H1 (cell line): ENCODE measurements at regions not wholly inside any gene's neighbourhood (a gene's known extent, or its start where the extent isn't known, plus 50 kb on each side); places are given as distances from the start of the nearest gene placed in this dataset.
A peak's percentile ranks its signal among the peaks of the same experiment; 100 is the strongest.

Experiments
- CTCF ChIA-PET: fragments of 300-600 bp; sonication (Branson Sonifier 250); formaldehyde crosslinking; loops from one replicate; lab custom pipeline; 2021; ENCODE audit not compliant: partially characterized antibody; lab: Charles Lee
- POLR2A ChIA-PET: fragments of 300-600 bp; sonication (Branson Sonifier 250); formaldehyde crosslinking; loops from one replicate; lab custom pipeline; 2021; ENCODE audit warnings: inconsistent platforms; ENCODE audit not compliant: partially characterized antibody; lab: Charles Lee
- DNase-seq, 2 experiments: peaks; one replicate each; pipeline versions ENCODE4 v3.0.0 to v3.0.0-alpha.2; 2010 to 2022; ENCODE audit warnings: low spot score in 2 of 2, low read depth in 1 of 2, mixed read lengths in 1 of 2
- FAIRE-seq: peaks from 2 replicates; lab custom pipeline; 2011; peaks lifted over from hg19 to GRCh38; lab: Jason Lieb, UNC
- H2AFZ ChIP-seq: 2 replicates; pipeline ENCODE4 v1.8.1; 2012; ENCODE audit warnings: low read length, inconsistent platforms
- H2AK5ac ChIP-seq: 2 replicates; pipeline ENCODE4 v1.6.1; 2013; ENCODE audit warnings: low read depth, low read length
- H2BK120ac ChIP-seq: replicated peaks from 2 replicates; pipeline ENCODE3; 2013; ENCODE audit warnings: low read depth, low read length, inconsistent platforms
- H2BK12ac ChIP-seq: 2 replicates; pipeline ENCODE4 v1.6.1; 2013; ENCODE audit warnings: low read depth, low read length
- H2BK15ac ChIP-seq: 2 replicates; pipeline ENCODE4 v1.6.1; 2013; ENCODE audit warnings: low read length
- H2BK20ac ChIP-seq: 2 replicates; pipeline ENCODE4 v1.6.1; 2013; ENCODE audit warnings: low read length
- H2BK5ac ChIP-seq: 2 replicates; pipeline ENCODE4 v1.6.1; 2013; ENCODE audit warnings: low read depth, low read length
- H3K14ac ChIP-seq: 2 replicates; pipeline ENCODE4 v1.6.1; 2013; ENCODE audit warnings: inconsistent platforms; ENCODE audit not compliant: insufficient read length
- H3K18ac ChIP-seq: 2 replicates; pipeline ENCODE4 v1.6.1; 2013; ENCODE audit warnings: low read length; ENCODE audit errors: extremely low read depth
- H3K23ac ChIP-seq: 2 replicates; pipeline ENCODE4 v1.6.1; 2013; ENCODE audit warnings: inconsistent platforms; ENCODE audit not compliant: insufficient read length
- H3K23me2 ChIP-seq: 2 replicates; pipeline ENCODE4 v1.6.1; 2013; ENCODE audit warnings: low read depth, low read length
- H3K27ac ChIP-seq: 2 replicates; pipeline ENCODE4 v1.6.1; 2011; ENCODE audit warnings: low read depth, low read length, inconsistent platforms
- H3K27me3 ChIP-seq, 4 experiments: replicated peaks in 1 of 4; 1 replicate in 1 of 4; 2 replicates in 3 of 4; pipeline versions ENCODE4 v1.6.1 to v1.8.1; 2011 to 2013; ENCODE audit warnings: low read length in 3 of 4, mild to moderate bottlenecking in 3 of 4, inconsistent platforms in 2 of 4, mixed read lengths in 2 of 4, moderate library complexity in 1 of 4; ENCODE audit not compliant: control insufficient read depth in 3 of 4, insufficient read depth in 3 of 4; ENCODE audit errors: extremely low read depth in 1 of 4
- H3K36me3 ChIP-seq, 4 experiments: 2 replicates each; pipeline versions ENCODE4 v1.6.1 to v1.8.1; 2011 to 2013; ENCODE audit warnings: mild to moderate bottlenecking in 4 of 4, low read length in 3 of 4, moderate library complexity in 2 of 4, control low read depth in 1 of 4, inconsistent platforms in 1 of 4; ENCODE audit not compliant: insufficient read depth in 4 of 4, control insufficient read depth in 2 of 4
- H3K4ac ChIP-seq: replicated peaks from 2 replicates; pipeline ENCODE3; 2013; ENCODE audit warnings: low read length, low read depth, mixed read lengths, inconsistent platforms; ENCODE audit not compliant: insufficient read length
- H3K4me1 ChIP-seq, 4 experiments: replicated peaks in 1 of 4; 1 replicate in 1 of 4; 2 replicates in 3 of 4; pipeline versions ENCODE4 v1.6.1 to v1.8.1; 2011 to 2013; ENCODE audit warnings: low read length in 3 of 4, inconsistent platforms in 2 of 4, mixed read lengths in 1 of 4; ENCODE audit not compliant: insufficient read depth in 4 of 4, control insufficient read depth in 3 of 4
- H3K4me2 ChIP-seq, 2 experiments: 2 replicates each; pipeline versions ENCODE4 v1.6.1 to v1.8.1; 2011 to 2013; ENCODE audit warnings: low read depth in 2 of 2, low read length in 2 of 2, control low read depth in 1 of 2, inconsistent platforms in 1 of 2, mild to moderate bottlenecking in 1 of 2; ENCODE audit not compliant: insufficient read depth in 1 of 2
- H3K4me3 ChIP-seq, 4 experiments: fragments of 200-600, 300-600 bp in 1 of 4; sonication (generic), shearing (Covaris generic), sonication (Bioruptor Twin) in 1 of 4; 2 replicates each; pipeline versions ENCODE4 v1.5.1 to v1.8.1; 2011 to 2016; ENCODE audit warnings: low read length in 4 of 4, low read depth in 3 of 4, control low read depth in 2 of 4, inconsistent platforms in 2 of 4, mild to moderate bottlenecking in 2 of 4, mixed read lengths in 1 of 4, moderate library complexity in 1 of 4; ENCODE audit not compliant: insufficient read depth in 2 of 4; ENCODE audit errors: extremely low read depth in 1 of 4
- H3K56ac ChIP-seq: replicated peaks from 2 replicates; pipeline ENCODE3; 2013; ENCODE audit warnings: low read depth, mild to moderate bottlenecking, mixed read lengths, low read length, inconsistent platforms; ENCODE audit not compliant: insufficient read length
- H3K79me1 ChIP-seq: 2 replicates; pipeline ENCODE4 v1.6.1; 2013; ENCODE audit warnings: low read depth, low read length, control low read depth
- H3K79me2 ChIP-seq, 2 experiments: 2 replicates each; pipeline versions ENCODE4 v1.6.1 to v1.8.1; 2012 to 2013; ENCODE audit warnings: low read length in 2 of 2, mild to moderate bottlenecking in 2 of 2, inconsistent platforms in 1 of 2; ENCODE audit not compliant: insufficient read depth in 2 of 2, control insufficient read depth in 1 of 2
- H3K9ac ChIP-seq, 4 experiments: replicated peaks in 1 of 4; 1 replicate in 1 of 4; 2 replicates in 3 of 4; pipeline versions ENCODE4 v1.6.1 to v1.8.1; 2011 to 2013; ENCODE audit warnings: low read depth in 3 of 4, low read length in 3 of 4, control low read depth in 2 of 4, mild to moderate bottlenecking in 2 of 4, moderate library complexity in 2 of 4, inconsistent platforms in 1 of 4; ENCODE audit errors: extremely low read depth in 1 of 4
- H3K9me3 ChIP-seq, 2 experiments: 2 replicates each; pipeline versions ENCODE4 v1.6.1 to v1.8.1; 2012 to 2013; ENCODE audit warnings: mild to moderate bottlenecking in 2 of 2, moderate library complexity in 2 of 2, control low read depth in 1 of 2, inconsistent platforms in 1 of 2, low read depth in 1 of 2, low read length in 1 of 2, mixed read lengths in 1 of 2; ENCODE audit not compliant: insufficient read depth in 2 of 2
- H4K20me1 ChIP-seq, 2 experiments: replicated peaks in 1 of 2; 2 replicates each; pipeline versions ENCODE3 to v1.8.1; 2011 to 2013; ENCODE audit warnings: inconsistent platforms in 2 of 2, low read length in 2 of 2, mild to moderate bottlenecking in 1 of 2; ENCODE audit not compliant: insufficient read depth in 2 of 2, control insufficient read depth in 1 of 2
- H4K5ac ChIP-seq: 2 replicates; pipeline ENCODE4 v1.6.1; 2013; ENCODE audit warnings: low read length, low read depth, mixed read lengths, inconsistent platforms; ENCODE audit not compliant: insufficient read length
- H4K8ac ChIP-seq: 2 replicates; pipeline ENCODE4 v1.8.0; 2013; ENCODE audit warnings: mild to moderate bottlenecking, moderate library complexity, low read length, inconsistent platforms; ENCODE audit not compliant: insufficient read depth; ENCODE audit errors: extremely low read depth
- H4K91ac ChIP-seq: replicated peaks from 2 replicates; pipeline ENCODE3; 2013; ENCODE audit warnings: low read length, mixed read lengths, inconsistent platforms; ENCODE audit not compliant: insufficient read length
- RAD21 ChIP-seq, 2 experiments: IDR thresholded peaks in 1 of 2; conservative IDR thresholded peaks in 1 of 2; 2 replicates each; pipeline ENCODE4 v1.6.1; 2011; ENCODE audit warnings: low read depth in 2 of 2, low read length in 2 of 2, improper control_type of control experiment in 1 of 2, inconsistent platforms in 1 of 2, mild to moderate bottlenecking in 1 of 2, moderate library complexity in 1 of 2
- SIN3A ChIP-seq, 2 experiments: IDR thresholded peaks in 1 of 2; conservative IDR thresholded peaks in 1 of 2; 2 replicates each; pipeline ENCODE4 v1.6.1; 2011 to 2012; ENCODE audit warnings: low read length in 2 of 2, improper control_type of control experiment in 1 of 2, low read depth in 1 of 2, mild to moderate bottlenecking in 1 of 2
- USF2 ChIP-seq: IDR thresholded peaks from 2 replicates; pipeline ENCODE4 v1.6.1; 2011; ENCODE audit warnings: low read length, improper control_type of control experiment
- WGBS, 2 experiments: shearing (Covaris generic) in 1 of 2; methylation state at CpG; one replicate each; pipeline versions ENCODE4 v1.1.6 to v1.1.7; 2013 to 2015; ENCODE audit warnings: low lambda C conversion rate in 2 of 2, mixed read lengths in 2 of 2, inconsistent platforms in 1 of 2, low coverage in 1 of 2, missing lambda C conversion rate in 1 of 2; ENCODE audit not compliant: insufficient replicate concordance in 2 of 2, insufficient coverage in 1 of 2, insufficient read length in 1 of 2; ENCODE audit errors: extremely low coverage in 1 of 2, missing lambda C conversion rate in 1 of 2; 5-methylcytosine and 5-hydroxymethylcytosine counted together

DNA sequence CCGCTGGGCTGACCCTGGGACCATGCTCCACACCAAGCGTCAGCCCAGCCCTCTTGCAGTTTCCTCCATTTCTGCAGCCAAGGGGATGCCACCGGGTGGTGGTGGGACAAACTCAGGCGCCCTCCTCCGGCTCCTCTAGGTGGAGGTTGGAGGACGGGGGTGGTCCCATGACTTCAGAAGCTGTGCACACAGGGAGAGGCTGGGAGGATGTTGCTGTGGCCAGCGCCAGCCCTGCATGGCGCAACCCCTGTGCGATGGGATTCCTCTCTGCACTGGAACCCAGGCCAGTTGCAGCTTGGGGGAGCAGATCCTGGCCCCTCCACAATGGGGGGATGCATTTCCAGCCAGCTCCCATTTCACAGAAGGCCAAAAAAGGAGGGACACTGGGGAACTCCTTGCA, 246.5 kb downstream of the C16orf95 start:
- no peak overlapping the region for H3K4ac ChIP-seq
- TF ChIP-seq RAD21 (IDR thresholded peaks at IDR 0.05 in 1 of 2, conservative IDR thresholded peaks at IDR 0.05 in 1 of 2; ENCODE audit: low read depth in 2 of 2, low read length in 2 of 2) (0 out of 4 replicates have a peak, but pooled peaks of 1 of the 2 experiments have one; percentile 2), SIN3A (conservative IDR thresholded peaks at IDR 0.05 in 1 of 2, IDR thresholded peaks at IDR 0.05 in 1 of 2; ENCODE audit: low read depth in 1 of 2, low read length in 2 of 2) (no peak), USF2 (no peak)
- no peak overlapping the region for H2AFZ ChIP-seq
- no peak overlapping the region for H2AK5ac ChIP-seq
- H2BK120ac ChIP-seq = no peak overlapping the region
- H3K56ac ChIP-seq = no peak overlapping the region
- H4K5ac ChIP-seq = no peak overlapping the region
- 0 out of 2 replicates have a peak overlapping the region, but pooled peaks have one; percentile 61 for H2BK20ac ChIP-seq
- H3K18ac ChIP-seq = no peak overlapping the region; the same call in 1 of the 2 replicates
- POLR2A ChIA-PET = no interaction called here
- H3K27me3 ChIP-seq = no peaks in the 10 kb centered on the region
- WGBS, 2 experiments = 84% methylated on average over 9 of the region's 9 CpGs; no CpG with 5 or more reads in 1 of the 2 experiments
- no peak overlapping the region for H3K23ac ChIP-seq
- no peaks in the 10 kb centered on the region for H4K20me1 ChIP-seq
- FAIRE-seq (no peak), DNase-seq (no peak)
- no peak overlapping the region for H3K14ac ChIP-seq
- H3K9ac ChIP-seq = no peak overlapping the region
- peak overlapping the region; percentile 35; the same call in 1 of the 2 replicates for H4K8ac ChIP-seq
- H3K27ac ChIP-seq = no peak overlapping the region
- no peak overlapping the region for H3K4me3 ChIP-seq
- no peaks in the 10 kb centered on the region for H3K36me3 ChIP-seq
- no peaks in the 10 kb centered on the region for H3K23me2 ChIP-seq
- no peak overlapping the region for H2BK15ac ChIP-seq
- no peaks in the 10 kb centered on the region for H3K9me3 ChIP-seq
- peaks cover 0 to 2% (median 0%) of the 10 kb centered on the region in 4 experiments; a peak in 2 of 7 replicates for H3K4me1 ChIP-seq
- no peaks in the 10 kb centered on the region for H3K79me1 ChIP-seq
- peak overlapping the region; percentile 25 for H4K91ac ChIP-seq
- no peak overlapping the region for H3K4me2 ChIP-seq
- peak overlapping the region; percentile 39; the same call in 1 of the 2 replicates for H2BK12ac ChIP-seq
- CTCF ChIA-PET = interaction anchor here (0.6 to 1.6 kb wide), 4 partner anchors 8 to 520 kb away, joined by 3 to 8 read pairs (median 3); no protein-coding TSS in a partner anchor
- H3K79me2 ChIP-seq = no peaks in the 10 kb centered on the region
- no peak overlapping the region for H2BK5ac ChIP-seq
